ENCODE measurements at regions not wholly inside any gene's neighbourhood (a gene's known extent, or its start where the extent isn't known, plus 50 kb on each side); places are given as distances from the start of the nearest gene placed in this dataset.
"Not testable (repeated sequence)": the region's sequence is repeated elsewhere in the genome, so short reads cannot be mapped to it uniquely, and the experiment has no call there.

DNA sequence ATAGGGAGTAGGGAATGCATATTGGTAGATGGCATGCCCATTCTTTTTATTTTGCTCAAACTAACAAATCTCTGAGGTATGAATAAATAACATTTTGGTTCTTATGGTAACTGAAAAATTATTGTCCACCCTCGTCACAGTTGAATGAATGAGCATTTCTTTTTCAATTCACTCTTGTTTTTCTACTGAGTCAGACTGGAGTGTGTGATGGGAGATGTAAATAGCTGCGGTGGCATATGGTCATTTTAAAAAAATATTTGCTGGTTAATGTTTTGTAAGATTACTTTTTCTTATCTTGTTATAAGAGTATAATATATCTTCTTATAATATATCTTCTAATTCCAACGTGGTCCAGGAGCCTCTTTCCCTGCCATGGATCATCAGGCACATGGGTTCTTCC, 586.5 kb downstream of the SLITRK5 start:
- DNase-seq: no peak

DNA sequence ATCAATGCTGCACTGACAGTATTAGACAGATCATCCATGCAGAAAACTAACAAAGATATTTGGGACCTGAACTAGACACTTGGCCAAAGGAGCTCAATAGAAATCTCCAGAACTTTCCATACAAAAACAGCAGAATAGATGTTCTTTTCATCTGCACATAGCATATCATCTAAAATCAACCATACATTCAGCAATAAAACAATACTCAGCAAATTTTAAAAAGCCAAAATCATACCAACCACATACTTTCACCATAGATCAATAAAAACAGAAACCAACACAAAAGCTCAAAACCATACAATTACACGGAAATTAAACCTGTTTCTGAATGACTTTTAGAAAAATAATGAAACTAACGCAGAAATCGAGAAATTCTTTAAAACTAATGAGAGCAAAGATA, 592.6 kb downstream of the SLITRK5 start:
- no peak for DNase-seq

DNA sequence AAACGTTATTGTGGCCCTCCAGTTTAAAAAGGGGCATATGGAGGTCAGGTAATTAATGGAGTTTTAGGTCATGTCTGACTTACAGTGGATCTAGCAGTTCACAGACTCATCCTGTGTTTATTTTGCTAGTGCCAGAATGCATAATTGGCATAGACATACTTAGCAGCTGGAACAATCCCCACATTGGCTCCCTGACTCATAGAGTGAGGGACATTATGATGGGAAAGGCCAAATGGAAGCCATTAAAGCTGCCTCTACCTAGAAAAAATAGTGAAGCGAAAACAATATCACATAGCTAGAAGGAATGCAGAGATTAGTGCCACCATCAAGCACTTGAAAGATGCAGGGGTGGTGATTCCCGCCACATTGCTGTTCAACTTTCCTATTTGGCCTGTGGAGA, 610.7 kb downstream of the SLITRK5 start:
- no peak for DNase-seq

DNA sequence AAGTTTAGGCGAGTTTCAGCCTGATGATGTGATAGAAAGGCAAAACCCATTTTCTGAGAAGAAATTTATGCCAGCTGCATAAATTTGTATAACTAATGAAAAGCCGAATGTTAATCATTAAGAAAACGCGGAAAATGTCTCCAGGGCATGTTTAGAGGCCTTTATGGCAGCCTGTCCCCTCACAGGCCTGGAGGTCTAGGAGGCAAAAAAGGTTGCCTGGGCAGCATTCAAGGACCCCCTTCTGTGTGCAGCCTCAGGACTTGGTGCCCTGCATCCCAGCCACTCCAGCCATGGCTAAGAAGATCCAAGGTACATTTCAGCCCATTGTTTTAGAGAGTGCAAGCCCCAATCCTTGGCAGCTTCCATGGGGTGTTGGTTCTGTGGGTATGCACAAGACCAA, 614.2 kb downstream of the SLITRK5 start:
- no peak for DNase-seq

DNA sequence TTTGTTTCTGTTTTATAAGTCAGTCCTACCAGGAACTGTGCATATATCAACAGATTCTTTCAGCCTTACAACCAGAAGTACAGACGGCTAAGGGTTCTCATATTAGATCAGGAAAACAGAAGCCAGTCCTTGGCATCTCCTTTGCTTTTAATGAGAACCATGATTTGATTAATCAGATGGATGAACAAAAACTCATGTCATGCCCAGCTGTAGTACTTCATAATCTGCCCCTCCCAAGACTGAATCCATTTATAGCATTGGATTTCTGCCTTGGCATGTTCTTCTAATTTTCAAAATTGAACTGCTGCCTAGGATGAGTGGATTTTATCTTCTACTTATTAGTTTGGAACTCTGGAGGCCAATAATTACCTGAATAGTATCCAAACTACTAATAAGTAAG, 617.2 kb downstream of the SLITRK5 start:
- no peak for DNase-seq

DNA sequence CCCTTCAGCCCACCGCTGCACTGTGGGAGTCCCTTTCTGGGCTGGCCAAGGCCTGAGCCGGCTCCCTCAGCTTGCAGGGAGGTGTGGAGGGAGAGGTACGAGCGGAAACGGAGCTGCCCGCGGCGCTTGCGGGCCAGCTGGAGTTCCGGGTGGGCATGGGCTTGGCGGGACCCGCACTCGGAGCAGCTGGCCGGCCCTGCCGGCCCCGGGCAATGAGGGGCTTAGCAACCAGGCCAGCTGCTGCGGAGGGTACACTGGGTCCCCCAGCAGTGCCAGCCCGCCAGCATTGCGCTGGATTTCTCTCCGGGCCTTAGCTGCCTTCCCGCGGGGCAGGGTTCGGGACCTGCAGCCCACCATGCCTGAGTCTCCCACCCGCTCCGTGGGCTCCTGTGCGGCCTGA, 620.6 kb downstream of the SLITRK5 start:
- not testable (repeated sequence) for DNase-seq

DNA sequence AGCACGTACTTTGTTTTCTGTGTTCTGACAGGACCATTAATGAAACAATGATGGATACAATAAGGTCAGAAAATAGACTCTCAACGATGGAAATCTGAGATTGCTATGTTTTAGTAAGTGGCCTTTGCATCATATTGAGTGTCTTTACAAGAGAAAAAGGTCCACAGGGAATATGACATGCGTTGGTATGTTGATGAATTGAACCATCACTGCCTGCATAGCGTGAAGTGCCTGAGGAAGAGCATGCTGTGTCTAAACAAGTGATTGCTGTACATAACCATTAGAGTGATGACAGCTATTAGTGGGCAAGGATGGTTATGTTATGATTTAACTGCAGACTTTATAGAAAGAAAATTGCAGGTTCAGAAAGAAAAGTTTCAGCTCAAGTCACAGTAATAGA, 623.2 kb downstream of the SLITRK5 start:
- no peak for DNase-seq

DNA sequence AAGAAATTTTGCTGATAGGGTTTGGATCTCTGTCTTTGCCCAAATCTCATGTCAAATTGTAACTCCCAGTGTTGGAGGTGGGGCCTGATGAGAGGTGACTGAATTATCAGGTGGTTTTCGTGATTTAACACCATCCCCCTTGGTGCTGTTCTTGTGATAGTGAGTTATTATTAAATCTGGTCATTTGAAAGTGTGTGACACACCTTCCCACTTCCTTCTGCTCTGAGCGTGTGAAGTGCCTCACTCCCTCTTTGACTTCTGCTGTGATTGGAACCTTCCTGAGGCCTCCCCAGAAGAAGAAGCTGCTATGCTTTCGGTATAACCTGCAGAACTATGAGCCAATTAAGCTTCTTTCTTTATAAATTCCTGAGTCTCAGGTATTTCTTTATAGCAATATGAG, 632.0 kb downstream of the SLITRK5 start:
- DNase-seq: no peak

DNA sequence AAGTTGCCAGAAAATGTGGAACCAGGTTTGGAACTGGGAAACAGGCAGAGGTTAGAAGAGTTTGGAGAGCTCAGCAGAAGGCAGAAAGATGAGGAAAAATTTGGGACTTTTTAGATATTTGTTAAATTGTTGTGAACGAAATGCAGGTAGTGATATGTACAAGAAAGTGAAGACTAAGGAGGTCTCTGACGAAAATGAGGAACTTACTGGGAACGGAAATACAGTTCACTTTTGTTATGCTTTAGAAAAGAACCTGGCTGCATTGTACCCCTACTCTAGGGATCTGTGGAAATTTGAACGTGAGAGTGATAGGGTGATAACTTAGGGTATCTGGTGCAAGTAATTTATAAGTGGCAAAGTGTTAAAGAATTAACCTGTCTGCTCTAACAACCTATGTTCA, 632.4 kb downstream of the SLITRK5 start:
- no peak for DNase-seq

DNA sequence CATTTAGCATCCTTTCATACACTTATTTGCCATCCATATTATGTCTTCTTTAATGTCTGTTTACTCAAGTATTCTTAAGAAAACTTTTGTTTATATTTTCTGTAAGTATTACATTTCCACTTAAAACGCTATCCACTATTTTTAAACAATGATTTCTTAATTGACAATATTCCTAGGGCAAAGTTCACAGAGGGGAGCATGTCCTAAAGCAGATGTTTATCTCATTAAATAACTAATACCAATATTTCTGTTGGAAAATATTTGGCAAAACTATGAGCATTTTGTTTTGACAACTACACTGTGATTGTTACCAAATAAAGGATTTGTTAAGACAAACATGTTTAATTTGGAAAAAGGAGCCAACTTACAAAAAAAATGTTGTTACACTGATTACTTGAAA, 643.3 kb downstream of the SLITRK5 start:
- DNase-seq: no peak

DNA sequence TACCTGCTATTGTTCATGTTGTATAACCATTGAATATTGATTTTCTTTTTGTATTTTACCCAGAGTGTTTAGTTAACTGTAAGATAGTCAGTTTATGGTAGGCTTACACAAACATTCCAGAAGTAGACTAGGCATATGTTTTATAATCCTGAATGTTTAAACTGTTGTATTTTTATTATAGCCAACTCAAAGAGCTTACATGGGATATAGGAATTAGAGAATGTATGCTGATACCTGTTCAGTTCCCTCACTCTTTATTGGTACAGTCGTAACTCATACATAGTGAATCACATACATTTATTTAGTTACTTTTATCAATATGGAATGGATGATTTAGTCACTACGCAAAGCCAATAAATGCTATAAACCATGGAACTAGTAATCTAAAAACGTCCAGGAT, 657.9 kb downstream of the SLITRK5 start:
- no peak for DNase-seq

DNA sequence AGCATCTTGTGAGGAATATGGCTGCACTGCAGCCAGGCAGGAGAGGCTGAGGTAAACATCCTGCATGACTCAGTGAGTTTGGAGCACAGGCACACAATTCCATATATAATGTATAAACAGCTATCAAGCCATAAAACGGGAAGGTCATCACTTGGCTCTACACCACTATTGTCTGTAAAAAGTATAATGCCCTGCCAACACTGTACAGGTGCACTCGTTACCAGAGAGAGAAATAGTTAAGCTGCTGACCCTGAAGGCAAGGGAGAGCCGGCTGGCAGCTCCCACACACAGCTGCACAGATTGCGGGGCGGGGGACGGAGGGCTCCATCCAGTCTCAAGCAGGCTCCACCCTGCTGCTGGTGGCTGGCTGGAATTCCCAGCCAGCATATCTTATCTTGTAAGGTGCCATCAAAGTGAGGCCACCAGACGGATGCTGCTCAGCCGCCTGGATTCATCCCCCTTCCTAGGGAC, 668.1 kb downstream of the SLITRK5 start:
- DNase-seq: no peak

DNA sequence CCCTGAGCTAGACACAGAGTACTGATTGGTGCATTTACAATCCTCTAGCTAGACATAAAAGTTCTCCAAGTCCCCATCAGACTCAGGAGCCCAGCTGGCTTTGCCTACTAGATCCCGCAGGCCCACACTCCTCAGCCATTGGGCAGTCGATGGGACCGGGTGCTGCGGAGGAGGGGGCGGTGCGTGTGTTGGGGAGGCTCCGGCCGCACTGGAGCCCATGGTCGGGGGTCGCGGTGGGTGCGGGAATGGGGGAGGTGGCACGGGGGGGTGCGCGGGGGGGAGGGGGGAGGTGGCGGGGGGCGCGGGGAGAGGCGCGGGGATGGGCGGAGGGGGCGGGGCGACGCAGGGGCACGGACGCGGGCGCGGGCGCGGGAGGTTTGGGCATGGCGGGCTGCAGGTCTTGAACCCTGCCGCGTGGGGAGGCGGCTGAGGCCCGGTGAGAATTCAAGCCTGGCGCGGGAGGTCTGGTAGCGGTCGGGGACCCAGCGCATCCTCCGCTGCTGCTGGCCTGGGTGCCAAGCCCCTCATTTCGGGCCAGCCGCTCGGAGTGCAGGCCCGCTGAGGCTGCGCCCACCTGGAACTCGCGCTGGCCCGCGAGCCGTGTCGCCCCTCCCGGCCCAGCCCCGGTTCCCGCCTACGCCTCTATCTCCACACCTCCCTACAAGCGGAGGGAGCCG, 674.1 kb downstream of the SLITRK5 start:
- no peak for DNase-seq

DNA sequence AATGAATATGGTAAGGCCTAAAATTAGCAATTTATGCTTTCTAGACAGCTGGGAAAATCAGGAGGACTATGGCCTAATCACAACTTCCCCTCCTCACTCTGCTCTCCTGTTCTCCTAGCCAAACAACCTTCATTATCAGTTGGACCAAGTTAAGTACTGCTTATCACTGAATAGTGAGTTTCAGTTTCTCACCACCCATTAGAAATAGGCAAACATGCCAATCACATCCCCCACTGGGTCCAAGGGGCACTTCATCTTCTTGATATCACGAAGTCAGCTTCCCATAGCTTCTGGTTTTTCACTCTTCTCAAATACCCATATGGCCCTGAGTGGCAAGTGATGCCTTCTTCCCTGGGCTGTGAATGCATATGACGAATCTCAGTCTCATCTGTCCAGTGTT, 689.6 kb downstream of the SLITRK5 start:
- DNase-seq: no peak

DNA sequence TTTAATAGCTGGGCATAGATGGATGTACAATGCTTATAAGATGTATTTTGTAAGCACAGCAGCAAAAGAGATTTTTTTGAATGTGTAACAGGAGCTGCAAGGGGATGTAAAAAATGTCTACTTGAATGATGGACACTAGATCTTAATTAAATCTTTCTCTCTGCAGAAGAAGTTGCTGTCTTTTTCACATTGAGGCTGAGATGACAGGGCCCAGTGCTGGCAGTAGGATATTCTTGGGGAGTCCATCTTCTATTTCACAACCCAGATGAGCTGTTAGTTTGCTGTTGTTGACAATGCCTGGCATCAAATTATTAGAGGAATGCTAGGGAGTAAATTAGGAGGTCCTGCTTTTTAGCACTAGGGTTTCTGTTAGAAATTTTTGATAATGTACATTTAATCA, 698.7 kb downstream of the SLITRK5 start:
- DNase-seq: no peak

DNA sequence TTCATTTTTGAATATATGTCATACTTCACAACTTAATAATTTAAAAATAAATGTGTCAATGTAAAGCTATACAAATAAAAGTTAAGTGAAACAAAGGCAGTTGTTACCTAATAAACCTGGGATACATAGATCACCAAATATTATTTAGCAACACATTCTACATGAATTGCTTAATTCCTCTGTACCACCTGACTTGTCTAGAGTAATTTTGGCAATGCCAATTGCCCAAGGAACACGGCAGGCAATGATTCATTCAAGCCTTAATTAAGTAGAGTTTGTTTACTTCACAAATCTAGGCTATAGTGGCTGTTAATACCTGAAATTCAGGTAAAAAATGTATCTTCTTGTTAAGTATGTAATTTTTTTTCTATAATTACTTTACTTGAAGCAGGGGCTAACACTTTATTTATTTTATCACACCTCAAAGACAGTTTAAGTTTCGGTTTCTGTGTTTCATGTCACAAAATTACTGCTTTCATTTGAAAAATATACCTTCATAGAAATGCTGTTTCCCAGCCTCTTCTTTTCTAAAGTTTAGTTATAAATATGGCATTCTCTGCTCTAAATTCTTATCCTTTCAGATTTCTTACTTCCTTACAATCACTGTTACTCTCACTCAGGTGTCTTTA, 705.7 kb downstream of the SLITRK5 start:
- no peak for DNase-seq

DNA sequence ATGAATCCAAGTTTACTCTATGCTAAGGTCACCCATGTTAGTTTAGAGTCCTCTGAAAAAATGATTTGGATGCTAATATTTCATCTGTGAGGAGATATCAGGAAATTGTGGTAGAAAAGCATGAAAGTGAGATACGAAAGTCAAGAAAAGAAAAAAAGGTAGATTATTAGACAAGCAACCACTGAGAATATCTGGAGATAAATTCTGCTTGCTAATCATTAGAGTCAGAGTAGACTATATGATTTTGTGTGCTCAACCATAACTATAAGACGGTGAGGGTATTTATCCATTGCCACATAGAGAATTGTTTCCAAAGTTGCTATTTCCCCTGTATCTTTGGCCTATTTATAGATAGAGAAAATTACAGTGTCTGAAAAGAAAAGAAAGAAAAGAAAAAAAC, 706.7 kb downstream of the SLITRK5 start:
- DNase-seq: no peak

DNA sequence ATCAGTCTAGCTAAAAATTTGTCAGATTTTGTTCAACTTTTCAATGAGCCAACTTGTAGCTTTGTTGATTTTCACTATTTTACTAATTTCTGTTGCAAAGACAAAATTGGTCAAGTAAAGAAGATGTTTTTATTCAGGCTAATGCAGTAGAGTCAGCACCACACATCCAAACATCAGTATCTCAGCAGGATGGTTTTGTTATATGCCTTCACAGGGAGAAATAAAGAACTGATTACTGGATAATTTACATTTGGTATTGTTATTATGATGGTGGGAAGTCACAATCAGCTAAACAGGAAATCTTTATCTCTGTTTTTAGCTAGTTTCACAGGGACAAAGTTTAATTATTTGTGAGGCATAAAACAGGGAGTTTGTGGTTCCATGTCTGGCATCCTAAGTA, 713.4 kb downstream of the SLITRK5 start:
- DNase-seq: no peak

DNA sequence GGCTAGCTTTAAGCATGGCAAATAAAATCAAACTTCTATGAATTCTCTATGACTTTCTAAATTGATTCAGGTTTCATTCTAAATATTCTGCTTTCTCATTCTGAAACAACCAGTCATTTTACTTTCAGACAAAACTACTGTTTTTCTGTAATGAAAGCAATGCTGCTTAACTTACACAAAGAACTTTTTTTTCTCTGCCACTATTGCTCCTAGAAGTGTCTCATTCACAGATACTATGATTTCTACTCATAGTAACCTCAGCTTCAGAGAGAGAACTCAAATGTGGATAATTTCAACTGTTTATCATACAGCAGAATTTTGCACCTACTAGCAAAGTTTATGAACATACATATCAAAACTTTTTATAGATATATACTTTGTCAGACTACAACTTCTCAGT, 724.6 kb downstream of the SLITRK5 start:
- no peak for DNase-seq

DNA sequence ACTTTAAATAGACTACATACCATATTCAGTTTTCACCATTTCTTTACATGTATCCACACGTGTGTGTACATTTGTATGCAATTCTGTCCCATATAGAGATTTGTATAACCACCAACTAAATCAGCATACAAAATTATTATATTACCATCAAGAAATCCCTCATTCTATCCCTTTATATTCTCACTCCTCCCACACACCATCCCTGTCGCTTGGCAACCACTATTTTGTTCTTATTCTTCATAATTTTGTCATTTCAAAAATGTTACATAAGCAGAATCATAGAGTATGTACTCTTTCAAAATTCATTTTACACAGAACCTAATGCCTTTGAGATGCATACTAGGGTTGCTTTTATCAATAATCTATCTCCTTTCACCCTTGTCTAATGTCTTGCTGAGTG, 740.5 kb downstream of the SLITRK5 start:
- DNase-seq: no peak

DNA sequence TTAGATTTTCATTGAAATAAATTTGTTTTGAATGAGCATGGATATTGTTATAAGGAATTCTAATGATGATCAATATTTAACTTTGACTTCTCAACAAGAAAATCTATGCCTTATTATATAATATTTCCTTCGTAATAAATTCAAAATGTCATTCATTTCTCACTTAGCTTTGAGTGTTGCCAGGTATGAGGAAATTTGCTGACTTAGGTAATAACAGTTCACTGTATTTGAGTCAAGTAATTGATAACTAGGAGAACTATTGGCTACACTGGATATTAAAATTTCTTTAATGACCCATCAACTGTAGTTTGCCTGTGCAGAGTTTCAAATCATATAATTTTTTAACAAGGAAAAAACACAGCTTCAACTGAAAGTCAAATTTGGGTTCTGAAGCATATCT, 746.6 kb downstream of the SLITRK5 start:
- no peak for DNase-seq

DNA sequence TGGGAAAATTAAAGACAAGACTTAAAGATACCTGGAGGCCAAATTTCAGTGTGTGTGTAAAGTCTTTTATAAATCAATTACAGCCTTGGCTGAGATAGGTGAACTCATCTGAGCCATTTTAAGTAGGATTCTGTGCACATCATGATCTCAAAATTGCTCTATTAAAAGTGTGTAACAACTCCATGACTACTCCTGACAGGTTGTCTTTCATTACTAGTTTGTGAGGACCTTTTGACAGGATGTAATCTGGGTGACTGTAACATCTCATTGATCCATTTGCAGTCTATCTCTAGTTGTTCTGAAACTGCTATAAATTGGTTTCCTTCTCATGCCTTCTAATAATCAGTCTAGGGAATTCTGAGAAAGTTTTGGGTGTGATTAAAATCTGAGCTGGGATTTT, 753.3 kb downstream of the SLITRK5 start:
- DNase-seq: no peak

DNA sequence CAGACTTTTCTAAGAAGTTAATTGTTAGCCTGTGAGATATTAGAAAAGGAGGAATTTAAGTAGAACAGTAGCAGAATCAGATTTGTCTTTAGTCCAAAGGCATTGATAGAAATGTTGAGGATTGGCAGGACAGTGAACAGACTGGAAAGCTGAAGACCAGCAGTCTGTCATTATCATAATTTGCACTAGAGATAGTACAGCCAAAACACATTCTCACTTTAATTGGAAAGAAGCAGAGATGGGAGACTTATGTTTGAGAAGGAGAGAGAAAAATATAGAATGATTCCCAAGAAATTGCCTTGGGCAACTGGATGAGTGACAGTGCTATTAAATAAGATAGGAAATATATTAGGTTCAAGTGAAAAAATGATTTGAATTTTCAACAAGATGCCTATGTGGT, 755.5 kb downstream of the SLITRK5 start:
- DNase-seq: no peak

DNA sequence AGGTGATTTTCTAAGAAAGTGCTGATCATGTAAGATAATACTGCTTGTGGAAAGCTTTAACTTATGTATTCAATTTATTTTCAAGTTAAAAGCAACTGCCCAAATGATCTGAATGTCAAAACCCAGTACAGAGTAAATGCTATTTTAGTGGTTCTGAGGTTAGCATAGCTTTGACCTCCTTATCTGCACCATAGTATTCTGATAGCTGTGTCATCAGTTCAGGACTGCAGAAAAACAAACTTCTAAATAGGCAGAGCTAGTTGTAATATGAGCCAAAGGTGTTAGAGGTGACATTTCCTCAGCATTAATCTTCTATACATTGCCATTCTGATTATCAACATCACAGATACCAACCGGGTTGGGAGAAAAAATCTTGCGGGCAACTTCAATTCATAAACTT, 758.7 kb downstream of the SLITRK5 start:
- DNase-seq: no peak

DNA sequence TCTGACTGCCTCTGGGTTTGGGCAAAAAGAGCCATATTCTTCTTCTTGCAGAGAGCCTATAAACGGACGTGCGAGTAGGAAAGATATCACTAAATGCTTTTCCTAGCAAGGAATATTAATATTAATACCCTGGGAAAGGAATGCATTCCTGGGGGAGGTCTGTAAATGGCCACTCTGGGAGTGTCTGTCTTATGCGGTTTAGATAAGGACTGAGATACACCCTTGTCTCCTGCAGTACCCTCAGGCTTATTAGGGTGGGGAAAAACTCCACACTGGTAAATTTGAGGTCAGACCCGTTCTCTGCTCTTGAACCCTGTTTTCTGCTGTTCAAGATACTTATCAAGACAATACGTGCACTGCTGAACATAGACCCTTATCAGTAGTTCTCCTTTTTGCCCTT, 763.8 kb downstream of the SLITRK5 start:
- no peak for DNase-seq

Measured in cerebellar nuclear complex (tissue), 1 donor.